OCI-LY3 (cell line): ENCODE measurements at regions not wholly inside any gene's neighbourhood (a gene's known extent, or its start where the extent isn't known, plus 50 kb on each side); places are given as distances from the start of the nearest gene placed in this dataset.

ENCODE experiments used
- EZH2phosphoT487 ChIP-seq: fragments of 200-600 bp; shearing (Covaris generic); IDR thresholded peaks from 2 replicates; pipeline ENCODE4 v1.6.1; 2018; ENCODE audit warnings: antibody characterized with exemption, mixed run types, low read depth
- TF ChIP-seq, protein P1 (sequence below): fragments of 200-600, 300-600 bp; sonication (generic); IDR thresholded peaks from 2 replicates; pipeline ENCODE4 v1.5.1; 2014; ENCODE audit warnings: antibody characterized with exemption, low read length, low read depth

GRCh38 chr3:67311440-67311839 is 313.3 kb downstream of the KBTBD8 start:
- TF ChIP-seq EZH2phosphoT487 = no peak
- TF ChIP-seq, protein P1, sequence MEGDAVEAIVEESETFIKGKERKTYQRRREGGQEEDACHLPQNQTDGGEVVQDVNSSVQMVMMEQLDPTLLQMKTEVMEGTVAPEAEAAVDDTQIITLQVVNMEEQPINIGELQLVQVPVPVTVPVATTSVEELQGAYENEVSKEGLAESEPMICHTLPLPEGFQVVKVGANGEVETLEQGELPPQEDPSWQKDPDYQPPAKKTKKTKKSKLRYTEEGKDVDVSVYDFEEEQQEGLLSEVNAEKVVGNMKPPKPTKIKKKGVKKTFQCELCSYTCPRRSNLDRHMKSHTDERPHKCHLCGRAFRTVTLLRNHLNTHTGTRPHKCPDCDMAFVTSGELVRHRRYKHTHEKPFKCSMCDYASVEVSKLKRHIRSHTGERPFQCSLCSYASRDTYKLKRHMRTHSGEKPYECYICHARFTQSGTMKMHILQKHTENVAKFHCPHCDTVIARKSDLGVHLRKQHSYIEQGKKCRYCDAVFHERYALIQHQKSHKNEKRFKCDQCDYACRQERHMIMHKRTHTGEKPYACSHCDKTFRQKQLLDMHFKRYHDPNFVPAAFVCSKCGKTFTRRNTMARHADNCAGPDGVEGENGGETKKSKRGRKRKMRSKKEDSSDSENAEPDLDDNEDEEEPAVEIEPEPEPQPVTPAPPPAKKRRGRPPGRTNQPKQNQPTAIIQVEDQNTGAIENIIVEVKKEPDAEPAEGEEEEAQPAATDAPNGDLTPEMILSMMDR = no peak
